ENCODE measurements at regions not wholly inside any gene's neighbourhood (a gene's known extent, or its start where the extent isn't known, plus 50 kb on each side); places are given as distances from the start of the nearest gene placed in this dataset.
"Not testable (repeated sequence)": the region's sequence is repeated elsewhere in the genome, so short reads cannot be mapped to it uniquely, and the experiment has no call there.

GRCh38 chr9:71361357-71361756 lies 239.9 kb upstream of the TRPM3 start:
- no peak for DNase-seq

GRCh38 chr9:71357346-71357745 lies 235.9 kb upstream of the TRPM3 start:
- no peak for DNase-seq

- DNase-seq: no peak
These were observed 234.5 kb upstream of the TRPM3 start for GRCh38 chr9:71355884-71356283.

- no peak for DNase-seq
These were observed 232.3 kb upstream of the TRPM3 start for GRCh38 chr9:71353720-71354119.

GRCh38 chr9:71352837-71353236 lies 231.4 kb upstream of the TRPM3 start:
- DNase-seq: no peak

- no peak for DNase-seq
These were observed 227.8 kb upstream of the TRPM3 start for GRCh38 chr9:71349218-71349617.

- no peak for DNase-seq
These were observed 211.9 kb upstream of the TRPM3 start for GRCh38 chr9:71333321-71333720.

GRCh38 chr9:71331603-71332002 lies 210.2 kb upstream of the TRPM3 start:
- no peak for DNase-seq

- no peak for DNase-seq
These were observed 208.5 kb upstream of the TRPM3 start for GRCh38 chr9:71329873-71330272.

- no peak for DNase-seq
These were observed 204.9 kb upstream of the TRPM3 start for GRCh38 chr9:71326360-71326759.

GRCh38 chr9:71323357-71323756 lies 201.9 kb upstream of the TRPM3 start:
- no peak for DNase-seq

- no peak for DNase-seq
These were observed 200.9 kb upstream of the TRPM3 start for GRCh38 chr9:71322311-71322710.

GRCh38 chr9:71308454-71308853 lies 187.0 kb upstream of the TRPM3 start:
- no peak for DNase-seq

- DNase-seq: no peak
These were observed 184.7 kb upstream of the TRPM3 start for GRCh38 chr9:71306134-71306533.

- DNase-seq: no peak
These were observed 181.9 kb upstream of the TRPM3 start for GRCh38 chr9:71303351-71303750.

GRCh38 chr9:71302776-71303175 lies 181.4 kb upstream of the TRPM3 start:
- no peak for DNase-seq

- DNase-seq: no peak
These were observed 174.5 kb upstream of the TRPM3 start for GRCh38 chr9:71295928-71296327.

- no peak for DNase-seq
These were observed 164.7 kb upstream of the TRPM3 start for GRCh38 chr9:71286146-71286545.

- peak; percentile 19 for DNase-seq
These were observed 163.8 kb upstream of the TRPM3 start for GRCh38 chr9:71285191-71285656.

- DNase-seq: not testable (repeated sequence)
These were observed 160.7 kb upstream of the TRPM3 start for GRCh38 chr9:71282116-71282515.

- DNase-seq: no peak
These were observed 157.8 kb upstream of the TRPM3 start for GRCh38 chr9:71279151-71279739.

GRCh38 chr9:71273613-71274012 lies 152.2 kb upstream of the TRPM3 start:
- no peak for DNase-seq

- DNase-seq: no peak
These were observed 150.2 kb upstream of the TRPM3 start for GRCh38 chr9:71271602-71272001.

GRCh38 chr9:71270554-71270953 lies 149.1 kb upstream of the TRPM3 start:
- DNase-seq: no peak

GRCh38 chr9:71269859-71270258 lies 148.4 kb upstream of the TRPM3 start:
- DNase-seq: no peak
